K562 (cell line): ENCODE measurements at regions not wholly inside any gene's neighbourhood (a gene's known extent, or its start where the extent isn't known, plus 50 kb on each side); places are given as distances from the start of the nearest gene placed in this dataset.

Experiments used
- FOS ChIP-seq: IDR thresholded peaks from 3 replicates; pipeline ENCODE4 v1.6.1; 2011; ENCODE audit not compliant: insufficient read length; ENCODE audit errors: extremely low read depth
- GABPB1 ChIP-seq: sonication (generic); formaldehyde crosslinking; IDR thresholded peaks from 2 replicates; pipeline ENCODE4 v1.8.0; 2022; ENCODE audit warnings: mild to moderate bottlenecking, missing genetic modification reagents
- IFI16 ChIP-seq: fragments of 250-450 bp; sonication (Bioruptor Pico); IDR thresholded peaks from 2 replicates; pipeline ENCODE4 v2.1.2; 2022; ENCODE audit warnings: mild to moderate bottlenecking, inconsistent platforms
- MTF1 ChIP-seq: fragments of 250-450 bp; sonication (Bioruptor Pico); IDR thresholded peaks from 2 replicates; pipeline ENCODE4 v1.9.0; 2021; ENCODE audit warnings: moderate library complexity, mild to moderate bottlenecking, inconsistent platforms, borderline replicate concordance
- POLR2A ChIP-seq: fragments of 450-650 bp; conservative IDR thresholded peaks from 2 replicates; pipeline ENCODE4 v1.6.1; 2016
- POLR2AphosphoS2 ChIP-seq: IDR thresholded peaks from 2 replicates; pipeline ENCODE4 v1.6.1; 2012; ENCODE audit warnings: low read length, improper control_type of control experiment
- RBM17 ChIP-seq: fragments of 200-400 bp; formaldehyde crosslinking; IDR thresholded peaks from 2 replicates; pipeline ENCODE4 v1.6.1; 2017; ENCODE audit warnings: low read depth, mild to moderate bottlenecking, low read length, borderline replicate concordance
- SIN3A ChIP-seq, 2 experiments: fragments of 150-350 bp in 1 of 2; IDR thresholded peaks; 2 replicates each; pipeline ENCODE4 v1.6.1; 2011 to 2016; ENCODE audit warnings: borderline replicate concordance in 2 of 2, low read depth in 2 of 2, low read length in 2 of 2, mild to moderate bottlenecking in 2 of 2, moderate library complexity in 2 of 2; ENCODE audit not compliant: control insufficient read depth in 1 of 2
- SP1 ChIP-seq: sonication (generic); formaldehyde crosslinking; IDR thresholded peaks from 2 replicates; pipeline ENCODE4 v1.8.1; 2022; ENCODE audit warnings: mild to moderate bottlenecking, missing genetic modification reagents
- ZFP36 ChIP-seq: fragments of 150-350 bp; IDR thresholded peaks from 2 replicates; pipeline ENCODE4 v1.6.1; 2018; ENCODE audit warnings: low read length, low read depth; ENCODE audit not compliant: partially characterized antibody
- ZNF75A ChIP-seq: fragments of 450-650 bp; formaldehyde crosslinking; IDR thresholded peaks from 2 replicates; pipeline ENCODE4 v1.4.0; 2020; ENCODE audit warnings: mild to moderate bottlenecking
- TF ChIP-seq, protein P1 (sequence below), 3 experiments: IDR thresholded peaks in 2 of 3; conservative IDR thresholded peaks in 1 of 3; 2 replicates each; pipeline ENCODE4 v1.5.1; 2011 to 2012; ENCODE audit warnings: low read length in 3 of 3, mild to moderate bottlenecking in 3 of 3, control low read depth in 2 of 3, improper control_type of control experiment in 1 of 3, inconsistent platforms in 1 of 3, low read depth in 1 of 3, mixed read lengths in 1 of 3, moderate library complexity in 1 of 3; ENCODE audit not compliant: insufficient read depth in 2 of 3
- TF ChIP-seq, protein P2 (sequence below): fragments of 450-650 bp; conservative IDR thresholded peaks from 2 replicates; pipeline ENCODE4 v1.6.1; 2016; ENCODE audit warnings: missing genetic modification characterization, low read depth, mild to moderate bottlenecking, control low read depth, missing compliant biosample characterization
- TF ChIP-seq, protein P3 (sequence below): sonication (generic); IDR thresholded peaks from 2 replicates; pipeline ENCODE4 v1.6.1; 2016

DNA sequence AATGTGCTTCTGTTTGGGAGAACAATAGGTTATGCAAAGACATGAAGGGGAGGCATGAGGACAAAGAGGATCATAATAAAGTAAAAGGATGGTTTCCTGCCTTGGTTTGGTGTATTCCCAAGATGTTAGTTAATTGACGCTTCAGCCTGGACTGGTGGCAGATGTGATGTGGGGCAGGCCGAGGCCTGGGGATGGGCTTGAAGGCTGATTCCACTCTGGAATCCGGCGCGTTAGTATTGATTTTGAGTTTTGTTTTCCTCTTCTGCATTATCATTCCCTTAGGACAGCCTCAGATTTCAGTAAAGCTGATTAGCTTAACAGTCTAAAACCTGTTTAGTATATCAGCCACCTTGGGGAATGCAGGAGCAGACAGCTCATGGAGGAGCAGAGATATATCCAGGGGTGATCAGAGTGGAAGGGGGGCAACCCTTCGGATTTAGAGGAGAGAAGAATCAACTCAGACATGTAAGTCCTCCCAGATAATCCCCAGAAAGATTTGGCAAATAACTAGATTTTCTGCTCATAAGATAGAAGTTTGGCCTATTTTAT lies 159.8 kb upstream of the MTPN start:
- TF ChIP-seq POLR2AphosphoS2: no peak
- no peak for TF ChIP-seq IFI16
- TF ChIP-seq RBM17: no peak
- TF ChIP-seq SP1 (CRISPR knock-in tag): no peak
- no peak for TF ChIP-seq MTF1 (CRISPR knock-in tag)
- TF ChIP-seq, protein P1, sequence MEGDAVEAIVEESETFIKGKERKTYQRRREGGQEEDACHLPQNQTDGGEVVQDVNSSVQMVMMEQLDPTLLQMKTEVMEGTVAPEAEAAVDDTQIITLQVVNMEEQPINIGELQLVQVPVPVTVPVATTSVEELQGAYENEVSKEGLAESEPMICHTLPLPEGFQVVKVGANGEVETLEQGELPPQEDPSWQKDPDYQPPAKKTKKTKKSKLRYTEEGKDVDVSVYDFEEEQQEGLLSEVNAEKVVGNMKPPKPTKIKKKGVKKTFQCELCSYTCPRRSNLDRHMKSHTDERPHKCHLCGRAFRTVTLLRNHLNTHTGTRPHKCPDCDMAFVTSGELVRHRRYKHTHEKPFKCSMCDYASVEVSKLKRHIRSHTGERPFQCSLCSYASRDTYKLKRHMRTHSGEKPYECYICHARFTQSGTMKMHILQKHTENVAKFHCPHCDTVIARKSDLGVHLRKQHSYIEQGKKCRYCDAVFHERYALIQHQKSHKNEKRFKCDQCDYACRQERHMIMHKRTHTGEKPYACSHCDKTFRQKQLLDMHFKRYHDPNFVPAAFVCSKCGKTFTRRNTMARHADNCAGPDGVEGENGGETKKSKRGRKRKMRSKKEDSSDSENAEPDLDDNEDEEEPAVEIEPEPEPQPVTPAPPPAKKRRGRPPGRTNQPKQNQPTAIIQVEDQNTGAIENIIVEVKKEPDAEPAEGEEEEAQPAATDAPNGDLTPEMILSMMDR (IDR thresholded peaks at IDR 0.05 in 2 of 3, conservative IDR thresholded peaks at IDR 0.05 in 1 of 3; ENCODE audit: insufficient read depth in 2 of 3, low read depth in 1 of 3, low read length in 3 of 3): no peak
- TF ChIP-seq ZFP36: no peak
- no peak for TF ChIP-seq ZNF75A (CRISPR knock-in tag)
- TF ChIP-seq, protein P2, sequence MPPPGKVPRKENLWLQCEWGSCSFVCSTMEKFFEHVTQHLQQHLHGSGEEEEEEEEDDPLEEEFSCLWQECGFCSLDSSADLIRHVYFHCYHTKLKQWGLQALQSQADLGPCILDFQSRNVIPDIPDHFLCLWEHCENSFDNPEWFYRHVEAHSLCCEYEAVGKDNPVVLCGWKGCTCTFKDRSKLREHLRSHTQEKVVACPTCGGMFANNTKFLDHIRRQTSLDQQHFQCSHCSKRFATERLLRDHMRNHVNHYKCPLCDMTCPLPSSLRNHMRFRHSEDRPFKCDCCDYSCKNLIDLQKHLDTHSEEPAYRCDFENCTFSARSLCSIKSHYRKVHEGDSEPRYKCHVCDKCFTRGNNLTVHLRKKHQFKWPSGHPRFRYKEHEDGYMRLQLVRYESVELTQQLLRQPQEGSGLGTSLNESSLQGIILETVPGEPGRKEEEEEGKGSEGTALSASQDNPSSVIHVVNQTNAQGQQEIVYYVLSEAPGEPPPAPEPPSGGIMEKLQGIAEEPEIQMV (tag): no peak
- TF ChIP-seq GABPB1 (CRISPR knock-in tag): no peak
- TF ChIP-seq, protein P3, sequence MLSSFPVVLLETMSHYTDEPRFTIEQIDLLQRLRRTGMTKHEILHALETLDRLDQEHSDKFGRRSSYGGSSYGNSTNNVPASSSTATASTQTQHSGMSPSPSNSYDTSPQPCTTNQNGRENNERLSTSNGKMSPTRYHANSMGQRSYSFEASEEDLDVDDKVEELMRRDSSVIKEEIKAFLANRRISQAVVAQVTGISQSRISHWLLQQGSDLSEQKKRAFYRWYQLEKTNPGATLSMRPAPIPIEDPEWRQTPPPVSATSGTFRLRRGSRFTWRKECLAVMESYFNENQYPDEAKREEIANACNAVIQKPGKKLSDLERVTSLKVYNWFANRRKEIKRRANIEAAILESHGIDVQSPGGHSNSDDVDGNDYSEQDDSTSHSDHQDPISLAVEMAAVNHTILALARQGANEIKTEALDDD: no peak
- TF ChIP-seq FOS: no peak
- TF ChIP-seq SIN3A (IDR thresholded peaks at IDR 0.05; ENCODE audit: borderline replicate concordance in 2 of 2, control insufficient read depth in 1 of 2, low read depth in 2 of 2, low read length in 2 of 2): no peak
- TF ChIP-seq POLR2A: no peak
